Loucy (cell line): ENCODE measurements at regions not wholly inside any gene's neighbourhood (a gene's known extent, or its start where the extent isn't known, plus 50 kb on each side); places are given as distances from the start of the nearest gene placed in this dataset.

Source experiments
- H2AFZ ChIP-seq: fragments of 200-600 bp; sonication (generic); 2 replicates; pipeline ENCODE4 v1.6.0; 2016; ENCODE audit warnings: antibody characterized with exemption, mild to moderate bottlenecking, low read length, moderate library complexity
- H3F3A ChIP-seq: fragments of 200-600 bp; 2 replicates; pipeline ENCODE4 v1.6.0; 2016; ENCODE audit warnings: antibody characterized with exemption, low read depth, mild to moderate bottlenecking
- H3K27me3 ChIP-seq: fragments of 200-600 bp; sonication (generic); 2 replicates; pipeline ENCODE4 v1.6.1; 2014; ENCODE audit warnings: low read length, mild to moderate bottlenecking; ENCODE audit not compliant: insufficient read depth, poor library complexity, severe bottlenecking
- H3K36me3 ChIP-seq: fragments of 200-600 bp; sonication (generic); 2 replicates; pipeline ENCODE4 v1.6.1; 2016; ENCODE audit warnings: low read length; ENCODE audit not compliant: insufficient read depth
- H3K4me1 ChIP-seq: fragments of 200-600 bp; sonication (generic); 2 replicates; pipeline ENCODE4 v1.5.1; 2014; ENCODE audit warnings: low read length, mild to moderate bottlenecking; ENCODE audit not compliant: insufficient read depth, poor library complexity, severe bottlenecking
- H3K4me2 ChIP-seq: fragments of 200-600 bp; sonication (generic); 2 replicates; pipeline ENCODE4 v1.6.0; 2014; ENCODE audit warnings: antibody characterized with exemption, low read length, low read depth, mild to moderate bottlenecking; ENCODE audit not compliant: poor library complexity, severe bottlenecking
- H3K4me3 ChIP-seq: fragments of 200-600 bp; sonication (generic); 2 replicates; pipeline ENCODE4 v1.5.1; 2014; ENCODE audit warnings: low read length, mild to moderate bottlenecking, mixed read lengths; ENCODE audit not compliant: poor library complexity, severe bottlenecking
- H3K79me2 ChIP-seq: fragments of 200-600 bp; sonication (generic); 2 replicates; pipeline ENCODE4 v1.6.1; 2014; ENCODE audit warnings: low read length; ENCODE audit not compliant: insufficient read depth
- H3K9ac ChIP-seq: fragments of 200-600 bp; sonication (generic); 2 replicates; pipeline ENCODE4 v1.6.0; 2014; ENCODE audit warnings: mild to moderate bottlenecking, low read depth, low read length, moderate library complexity; ENCODE audit not compliant: poor library complexity, severe bottlenecking
- H3K9me2 ChIP-seq: fragments of 200-600 bp; sonication (generic); replicated peaks from 2 replicates; pipeline ENCODE4 v1.6.1; 2016; ENCODE audit warnings: low read depth, low read length, mixed read lengths
- H3K9me3 ChIP-seq: fragments of 200-600 bp; sonication (generic); 2 replicates; pipeline ENCODE4 v1.6.1; 2014; ENCODE audit warnings: mild to moderate bottlenecking, antibody characterized with exemption, low read length, low read depth; ENCODE audit not compliant: insufficient read depth
- H4K20me1 ChIP-seq: fragments of 200-600 bp; sonication (generic); 2 replicates; pipeline ENCODE4 v1.6.0; 2014; ENCODE audit warnings: antibody characterized with exemption, low read length, mild to moderate bottlenecking; ENCODE audit not compliant: insufficient read depth, poor library complexity, severe bottlenecking
- EZH2phosphoT487 ChIP-seq: fragments of 200-600 bp; IDR thresholded peaks from 2 replicates; pipeline ENCODE4 v1.6.1; 2018; ENCODE audit warnings: antibody characterized with exemption, mild to moderate bottlenecking, moderate library complexity, borderline replicate concordance
- TF ChIP-seq, protein P1 (sequence below): fragments of 200-600 bp; sonication (generic); conservative IDR thresholded peaks from 2 replicates; pipeline ENCODE4 v1.5.1; 2014; ENCODE audit warnings: mild to moderate bottlenecking, antibody characterized with exemption, low read length

- TF ChIP-seq, protein P1, sequence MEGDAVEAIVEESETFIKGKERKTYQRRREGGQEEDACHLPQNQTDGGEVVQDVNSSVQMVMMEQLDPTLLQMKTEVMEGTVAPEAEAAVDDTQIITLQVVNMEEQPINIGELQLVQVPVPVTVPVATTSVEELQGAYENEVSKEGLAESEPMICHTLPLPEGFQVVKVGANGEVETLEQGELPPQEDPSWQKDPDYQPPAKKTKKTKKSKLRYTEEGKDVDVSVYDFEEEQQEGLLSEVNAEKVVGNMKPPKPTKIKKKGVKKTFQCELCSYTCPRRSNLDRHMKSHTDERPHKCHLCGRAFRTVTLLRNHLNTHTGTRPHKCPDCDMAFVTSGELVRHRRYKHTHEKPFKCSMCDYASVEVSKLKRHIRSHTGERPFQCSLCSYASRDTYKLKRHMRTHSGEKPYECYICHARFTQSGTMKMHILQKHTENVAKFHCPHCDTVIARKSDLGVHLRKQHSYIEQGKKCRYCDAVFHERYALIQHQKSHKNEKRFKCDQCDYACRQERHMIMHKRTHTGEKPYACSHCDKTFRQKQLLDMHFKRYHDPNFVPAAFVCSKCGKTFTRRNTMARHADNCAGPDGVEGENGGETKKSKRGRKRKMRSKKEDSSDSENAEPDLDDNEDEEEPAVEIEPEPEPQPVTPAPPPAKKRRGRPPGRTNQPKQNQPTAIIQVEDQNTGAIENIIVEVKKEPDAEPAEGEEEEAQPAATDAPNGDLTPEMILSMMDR = no peak
- Histone ChIP-seq H3K79me2 (no peaks in the 10 kb centered on the region), H3K9me2 (no peaks in the 10 kb centered on the region), H3K4me2 (no peak overlapping the region), H3K4me3 (no peak overlapping the region), H3K9ac (no peak overlapping the region), H3K9me3 (no peaks in the 10 kb centered on the region), H2AFZ (no peak overlapping the region), H3K4me1 (no peaks in the 10 kb centered on the region), H3K36me3 (no peaks in the 10 kb centered on the region), H3K27me3 (no peaks in the 10 kb centered on the region), H3F3A (no peaks in the 10 kb centered on the region), H4K20me1 (no peaks in the 10 kb centered on the region)
These were observed 61.4 kb upstream of the PIRT start for GRCh38 chr17:10899281-10899680.

DNA sequence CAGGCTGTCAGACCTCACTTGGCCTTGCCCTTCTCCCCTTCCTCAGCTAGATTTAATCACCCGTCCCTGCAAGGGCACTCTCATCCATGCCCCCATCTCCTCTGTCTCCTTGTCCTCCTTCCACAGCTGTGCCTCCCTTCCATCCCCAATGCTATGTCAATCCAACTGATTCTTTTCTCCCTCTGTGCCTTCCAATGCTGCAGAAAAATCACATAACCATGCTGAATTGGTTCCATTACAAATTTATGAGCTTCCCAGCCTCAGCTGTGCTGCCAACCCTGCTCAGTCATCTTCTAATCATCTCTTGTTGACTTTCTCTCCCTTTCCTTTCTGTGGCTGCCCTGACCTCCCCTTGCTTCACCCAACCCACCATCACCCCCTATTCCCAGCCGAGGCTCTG, 56.3 kb upstream of the PIRT start:
- TF ChIP-seq, protein P1 = no peak
- TF ChIP-seq EZH2phosphoT487 = no peak
- no peaks in the 10 kb centered on the region for H3K27me3 ChIP-seq
- no peaks in the 10 kb centered on the region for H3K79me2 ChIP-seq
- H3K9me2 ChIP-seq = no peaks in the 10 kb centered on the region
- H3K4me1 ChIP-seq = no peaks in the 10 kb centered on the region
- no peak overlapping the region for H3K4me2 ChIP-seq
- H3K9me3 ChIP-seq = no peaks in the 10 kb centered on the region
- no peaks in the 10 kb centered on the region for H4K20me1 ChIP-seq
- H3K4me3 ChIP-seq = no peak overlapping the region
- H2AFZ ChIP-seq = no peak overlapping the region
- H3K9ac ChIP-seq = no peak overlapping the region
- no peaks in the 10 kb centered on the region for H3F3A ChIP-seq
- no peaks in the 10 kb centered on the region for H3K36me3 ChIP-seq

GRCh38 chr17:10888858-10889257, 51.0 kb upstream of the PIRT start:
- Histone ChIP-seq H3K27me3 (no peaks in the 10 kb centered on the region), H2AFZ (no peak overlapping the region), H3K36me3 (no peaks in the 10 kb centered on the region), H3K9me3 (no peaks in the 10 kb centered on the region), H4K20me1 (no peaks in the 10 kb centered on the region), H3K9me2 (no peaks in the 10 kb centered on the region), H3K9ac (no peak overlapping the region), H3K4me2 (no peak overlapping the region), H3K4me1 (no peaks in the 10 kb centered on the region), H3K79me2 (no peaks in the 10 kb centered on the region), H3F3A (no peaks in the 10 kb centered on the region), H3K4me3 (no peak overlapping the region)
- TF ChIP-seq, protein P1 = no peak
- TF ChIP-seq EZH2phosphoT487 = no peak
